ENCODE measurements at regions not wholly inside any gene's neighbourhood (a gene's known extent, or its start where the extent isn't known, plus 50 kb on each side); places are given as distances from the start of the nearest gene placed in this dataset.
"Not testable (repeated sequence)": the region's sequence is repeated elsewhere in the genome, so short reads cannot be mapped to it uniquely, and the experiment has no call there.

- TF ChIP-seq CTCF (IDR thresholded peaks at IDR 0.05) = no peak
- Histone ChIP-seq H3K27ac (no peak overlapping the region), H3K4me3 (no peak overlapping the region)
- no peak for DNase-seq (ENCODE audit: low spot score)
These were observed 222.7 kb upstream of the SLC39A10 start for GRCh38 chr2:195434346-195434745.

GRCh38 chr2:195433729-195434128, 223.3 kb upstream of the SLC39A10 start:
- H3K27ac ChIP-seq; H3K4me3 ChIP-seq; DNase-seq (ENCODE audit: low spot score): not testable (repeated sequence)

GRCh38 chr2:195428673-195429072, 228.4 kb upstream of the SLC39A10 start:
- Histone ChIP-seq H3K27ac (no peak overlapping the region), H3K4me3 (no peak overlapping the region)
- DNase-seq (ENCODE audit: low spot score) = no peak
- TF ChIP-seq CTCF (IDR thresholded peaks at IDR 0.05) = no peak

- TF ChIP-seq CTCF (IDR thresholded peaks at IDR 0.05) = no peak
- Histone ChIP-seq H3K27ac (no peak overlapping the region), H3K4me3 (no peak overlapping the region)
- no peak for DNase-seq (ENCODE audit: low spot score)
These were observed 231.7 kb upstream of the SLC39A10 start for GRCh38 chr2:195425328-195425727.

GRCh38 chr2:195419033-195419432, 238.0 kb upstream of the SLC39A10 start:
- Histone ChIP-seq H3K27ac (no peak overlapping the region), H3K4me3 (no peak overlapping the region)
- no peak for DNase-seq (ENCODE audit: low spot score)
- no peak for TF ChIP-seq CTCF (IDR thresholded peaks at IDR 0.05)

- H3K4me3 ChIP-seq = no peak overlapping the region
- TF ChIP-seq CTCF (IDR thresholded peaks at IDR 0.05) = no peak
- DNase-seq (ENCODE audit: low spot score) = no peak
- no peak overlapping the region for H3K27ac ChIP-seq
These were observed 242.4 kb upstream of the SLC39A10 start for GRCh38 chr2:195414537-195415100.

- Histone ChIP-seq H3K4me3 (no peak overlapping the region), H3K27ac (no peak overlapping the region)
- no peak for TF ChIP-seq CTCF (IDR thresholded peaks at IDR 0.05)
- DNase-seq (ENCODE audit: low spot score) = no peak
These were observed 243.1 kb upstream of the SLC39A10 start for GRCh38 chr2:195413944-195414343.

- DNase-seq (ENCODE audit: low spot score) = no peak
- TF ChIP-seq CTCF (IDR thresholded peaks at IDR 0.05) = no peak
- no peak overlapping the region for H3K4me3 ChIP-seq
- H3K27ac ChIP-seq = no peak overlapping the region
These were observed 243.6 kb upstream of the SLC39A10 start for GRCh38 chr2:195413422-195413821.
